ENCODE measurements at regions not wholly inside any gene's neighbourhood (a gene's known extent, or its start where the extent isn't known, plus 50 kb on each side); places are given as distances from the start of the nearest gene placed in this dataset.
"Not testable (repeated sequence)": the region's sequence is repeated elsewhere in the genome, so short reads cannot be mapped to it uniquely, and the experiment has no call there.

DNA sequence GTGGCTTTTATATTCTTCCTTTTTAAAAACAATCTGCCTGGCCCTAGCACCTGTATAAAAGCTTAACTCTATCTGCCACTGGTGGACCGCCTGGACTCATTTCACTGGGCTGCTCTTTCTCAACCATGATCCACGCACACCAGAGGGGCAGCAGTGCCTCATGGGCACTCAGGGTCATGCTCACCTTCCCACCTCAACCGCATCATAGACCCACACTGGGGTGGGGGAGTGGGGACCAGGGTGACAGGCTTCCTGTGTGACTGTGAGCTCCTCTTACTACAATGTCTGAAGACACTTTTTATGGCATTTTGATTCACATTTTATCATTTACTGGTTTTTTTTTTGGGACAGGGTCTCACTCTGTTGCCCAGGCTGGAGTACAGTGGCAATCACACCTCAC, 4038.8 kb upstream of the TPTE start:
- TF ChIP-seq ZSCAN30 (tag by site-specific recombination; IDR thresholded peaks at IDR 0.05); GLIS1 (tag by site-specific recombination; IDR thresholded peaks at IDR 0.05); CTCF (tag by site-specific recombination; IDR thresholded peaks at IDR 0.05); ZNF830 (tag by site-specific recombination; IDR thresholded peaks at IDR 0.05; ENCODE audit: low read depth); ZNF274 (IDR thresholded peaks at IDR 0.05; ENCODE audit: low read length); ZNF274 (tag by site-specific recombination; IDR thresholded peaks at IDR 0.05; ENCODE audit: borderline replicate concordance); ZBTB21 (tag by site-specific recombination; IDR thresholded peaks at IDR 0.05); PRDM1 (tag by site-specific recombination; IDR thresholded peaks at IDR 0.05); ZNF48 (tag by site-specific recombination; IDR thresholded peaks at IDR 0.05); ZNF37A (tag by site-specific recombination; IDR thresholded peaks at IDR 0.05); ZNF561 (tag by site-specific recombination; IDR thresholded peaks at IDR 0.05; ENCODE audit: borderline replicate concordance); ZFP3 (tag by site-specific recombination; IDR thresholded peaks at IDR 0.05; ENCODE audit: low read depth); ZBTB20 (tag by site-specific recombination; IDR thresholded peaks at IDR 0.05): not testable (repeated sequence)
- TF ChIP-seq, protein P1, sequence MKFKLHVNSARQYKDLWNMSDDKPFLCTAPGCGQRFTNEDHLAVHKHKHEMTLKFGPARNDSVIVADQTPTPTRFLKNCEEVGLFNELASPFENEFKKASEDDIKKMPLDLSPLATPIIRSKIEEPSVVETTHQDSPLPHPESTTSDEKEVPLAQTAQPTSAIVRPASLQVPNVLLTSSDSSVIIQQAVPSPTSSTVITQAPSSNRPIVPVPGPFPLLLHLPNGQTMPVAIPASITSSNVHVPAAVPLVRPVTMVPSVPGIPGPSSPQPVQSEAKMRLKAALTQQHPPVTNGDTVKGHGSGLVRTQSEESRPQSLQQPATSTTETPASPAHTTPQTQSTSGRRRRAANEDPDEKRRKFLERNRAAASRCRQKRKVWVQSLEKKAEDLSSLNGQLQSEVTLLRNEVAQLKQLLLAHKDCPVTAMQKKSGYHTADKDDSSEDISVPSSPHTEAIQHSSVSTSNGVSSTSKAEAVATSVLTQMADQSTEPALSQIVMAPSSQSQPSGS (tag by site-specific recombination; IDR thresholded peaks at IDR 0.05; ENCODE audit: low read depth): not testable (repeated sequence)
